ENCODE measurements at regions not wholly inside any gene's neighbourhood (a gene's known extent, or its start where the extent isn't known, plus 50 kb on each side); places are given as distances from the start of the nearest gene placed in this dataset.

GRCh38 chr3:61343543-61343942, 92.3 kb upstream of the FHIT start:
- TF ChIP-seq CTCF (IDR thresholded peaks at IDR 0.05) (no peak), ZNF121 (CRISPR knock-in tag; IDR thresholded peaks at IDR 0.05) (no peak), MAX (CRISPR knock-in tag; IDR thresholded peaks at IDR 0.05) (no peak), ATF3 (CRISPR knock-in tag; conservative IDR thresholded peaks at IDR 0.05) (no peak), NR1H2 (CRISPR knock-in tag; IDR thresholded peaks at IDR 0.05) (no peak), ZNF317 (CRISPR knock-in tag; IDR thresholded peaks at IDR 0.05; ENCODE audit: borderline replicate concordance, low read depth) (no peak), E2F1 (CRISPR knock-in tag; IDR thresholded peaks at IDR 0.05) (no peak), ATF1 (CRISPR knock-in tag; IDR thresholded peaks at IDR 0.05) (no peak), TEAD4 (CRISPR knock-in tag; IDR thresholded peaks at IDR 0.05) (no peak), ARID4B (CRISPR knock-in tag; IDR thresholded peaks at IDR 0.05; ENCODE audit: borderline replicate concordance) (no peak), KAT7 (CRISPR knock-in tag; IDR thresholded peaks at IDR 0.05; ENCODE audit: borderline replicate concordance) (no peak), USF1 (CRISPR knock-in tag; IDR thresholded peaks at IDR 0.05) (no peak), CBFB (CRISPR knock-in tag; IDR thresholded peaks at IDR 0.05; ENCODE audit: low read depth) (no peak), ZBTB21 (CRISPR knock-in tag; IDR thresholded peaks at IDR 0.05; ENCODE audit: borderline replicate concordance) (no peak)
